ENCODE measurements at regions not wholly inside any gene's neighbourhood (a gene's known extent, or its start where the extent isn't known, plus 50 kb on each side); places are given as distances from the start of the nearest gene placed in this dataset.
"Not testable (repeated sequence)": the region's sequence is repeated elsewhere in the genome, so short reads cannot be mapped to it uniquely, and the experiment has no call there.

- H3K4me1 ChIP-seq (ENCODE audit: control insufficient read depth, insufficient read depth, low read length): peaks cover 7% of the 10 kb centered on the region
- H3K27me3 ChIP-seq (ENCODE audit: control insufficient read depth, insufficient read depth, low read length): no peaks in the 10 kb centered on the region
- H3K36me3 ChIP-seq (ENCODE audit: control insufficient read depth, insufficient read depth, low read length): no peaks in the 10 kb centered on the region
- H3K9ac ChIP-seq (ENCODE audit: low read length): no peak overlapping the region
- H3K4me3 ChIP-seq (ENCODE audit: low read length): no peak overlapping the region
- H3K9me3 ChIP-seq (ENCODE audit: control insufficient read depth, low read length): no peaks in the 10 kb centered on the region
Observed at GRCh38 chr9:108412755-108413154, 443.0 kb downstream of the ACTL7B start.

DNA sequence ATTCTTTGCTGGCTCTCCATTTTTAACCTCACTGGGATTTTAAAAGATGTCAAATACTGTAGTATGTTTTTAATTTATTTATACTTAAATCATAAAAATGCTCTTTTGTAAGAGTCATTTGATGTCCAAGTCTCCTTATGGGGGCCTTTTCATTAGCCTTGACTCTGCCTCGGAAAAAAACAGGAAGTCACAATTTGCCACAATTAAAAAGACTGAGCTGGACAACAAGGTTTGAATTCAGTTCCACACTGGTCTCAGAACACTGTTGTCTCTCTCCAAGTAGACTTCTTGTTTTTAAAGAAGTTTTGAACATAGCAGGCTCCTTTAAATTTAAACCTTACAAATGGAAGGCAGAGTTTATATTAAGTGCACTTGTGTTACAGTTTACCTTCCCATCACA, 444.2 kb downstream of the ACTL7B start:
- no peaks in the 10 kb centered on the region for H3K36me3 ChIP-seq (ENCODE audit: control insufficient read depth, insufficient read depth, low read length)
- H3K27me3 ChIP-seq (ENCODE audit: control insufficient read depth, insufficient read depth, low read length): no peaks in the 10 kb centered on the region
- H3K4me1 ChIP-seq (ENCODE audit: control insufficient read depth, insufficient read depth, low read length): peaks cover 7% of the 10 kb centered on the region
- no peak overlapping the region for H3K9ac ChIP-seq (ENCODE audit: low read length)
- H3K4me3 ChIP-seq (ENCODE audit: low read length): no peak overlapping the region
- H3K9me3 ChIP-seq (ENCODE audit: control insufficient read depth, low read length): no peaks in the 10 kb centered on the region

DNA sequence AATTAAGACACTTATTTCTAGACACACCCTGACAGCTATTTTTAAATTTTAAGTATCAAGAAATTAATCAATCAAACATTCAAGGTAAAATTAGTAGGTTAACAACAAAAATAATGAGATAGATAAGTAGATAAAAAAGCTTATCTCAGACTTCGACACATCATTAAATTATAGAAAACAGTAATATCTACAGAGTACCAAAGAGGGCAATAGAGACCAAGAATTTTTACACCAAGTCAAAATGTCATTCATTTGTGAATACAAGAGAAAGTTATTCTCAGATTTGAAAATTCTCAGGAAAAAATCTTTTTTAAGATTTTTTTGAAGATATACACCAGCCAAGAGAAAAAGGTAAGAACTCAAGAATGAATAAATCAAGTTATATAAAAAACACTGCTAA, 445.6 kb downstream of the ACTL7B start:
- no peaks in the 10 kb centered on the region for H3K36me3 ChIP-seq (ENCODE audit: control insufficient read depth, insufficient read depth, low read length)
- H3K9me3 ChIP-seq (ENCODE audit: control insufficient read depth, low read length): no peaks in the 10 kb centered on the region
- no peak overlapping the region for H3K4me3 ChIP-seq (ENCODE audit: low read length)
- no peaks in the 10 kb centered on the region for H3K27me3 ChIP-seq (ENCODE audit: control insufficient read depth, insufficient read depth, low read length)
- H3K4me1 ChIP-seq (ENCODE audit: control insufficient read depth, insufficient read depth, low read length): peaks cover 7% of the 10 kb centered on the region
- no peak overlapping the region for H3K9ac ChIP-seq (ENCODE audit: low read length)

- Histone ChIP-seq H3K4me3 (ENCODE audit: low read length) (no peak overlapping the region), H3K9me3 (ENCODE audit: control insufficient read depth, low read length) (no peaks in the 10 kb centered on the region), H3K27me3 (ENCODE audit: control insufficient read depth, insufficient read depth, low read length) (no peaks in the 10 kb centered on the region), H3K36me3 (ENCODE audit: control insufficient read depth, insufficient read depth, low read length) (no peaks in the 10 kb centered on the region), H3K4me1 (ENCODE audit: control insufficient read depth, insufficient read depth, low read length) (no peaks in the 10 kb centered on the region), H3K9ac (ENCODE audit: low read length) (no peak overlapping the region)
Observed at GRCh38 chr9:108400297-108400696, 455.5 kb downstream of the ACTL7B start.

DNA sequence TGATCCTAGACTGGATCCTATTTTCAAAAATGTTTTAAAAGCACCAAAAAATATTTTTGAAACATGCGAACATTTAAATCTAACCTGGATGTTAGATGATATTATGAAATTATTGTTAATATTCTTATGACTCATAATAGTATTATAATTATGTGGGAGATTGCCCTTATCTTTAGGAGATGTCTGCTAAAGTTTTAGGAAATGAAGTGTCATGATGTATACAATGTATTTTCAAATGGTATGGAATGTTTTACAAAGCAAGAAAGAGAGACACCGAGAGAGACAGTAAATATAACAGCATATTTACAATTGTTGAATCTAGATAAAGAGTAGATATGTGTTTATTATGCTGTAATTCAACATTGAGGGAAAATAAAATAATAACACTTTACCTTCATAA, 455.9 kb downstream of the ACTL7B start:
- H3K9ac ChIP-seq (ENCODE audit: low read length): no peak overlapping the region
- H3K36me3 ChIP-seq (ENCODE audit: control insufficient read depth, insufficient read depth, low read length): no peaks in the 10 kb centered on the region
- H3K9me3 ChIP-seq (ENCODE audit: control insufficient read depth, low read length): no peaks in the 10 kb centered on the region
- H3K27me3 ChIP-seq (ENCODE audit: control insufficient read depth, insufficient read depth, low read length): no peaks in the 10 kb centered on the region
- H3K4me3 ChIP-seq (ENCODE audit: low read length): no peak overlapping the region
- no peaks in the 10 kb centered on the region for H3K4me1 ChIP-seq (ENCODE audit: control insufficient read depth, insufficient read depth, low read length)

- Histone ChIP-seq H3K27me3 (ENCODE audit: control insufficient read depth, insufficient read depth, low read length) (no peaks in the 10 kb centered on the region), H3K36me3 (ENCODE audit: control insufficient read depth, insufficient read depth, low read length) (no peaks in the 10 kb centered on the region), H3K4me1 (ENCODE audit: control insufficient read depth, insufficient read depth, low read length) (no peaks in the 10 kb centered on the region), H3K9ac (ENCODE audit: low read length) (no peak overlapping the region), H3K9me3 (ENCODE audit: control insufficient read depth, low read length) (no peaks in the 10 kb centered on the region), H3K4me3 (ENCODE audit: low read length) (no peak overlapping the region)
Observed at GRCh38 chr9:108397286-108397685, 458.5 kb downstream of the ACTL7B start.

GRCh38 chr9:108396611-108397010, 459.2 kb downstream of the ACTL7B start:
- no peaks in the 10 kb centered on the region for H3K36me3 ChIP-seq (ENCODE audit: control insufficient read depth, insufficient read depth, low read length)
- no peaks in the 10 kb centered on the region for H3K4me1 ChIP-seq (ENCODE audit: control insufficient read depth, insufficient read depth, low read length)
- H3K9me3 ChIP-seq (ENCODE audit: control insufficient read depth, low read length): no peaks in the 10 kb centered on the region
- no peak overlapping the region for H3K9ac ChIP-seq (ENCODE audit: low read length)
- H3K27me3 ChIP-seq (ENCODE audit: control insufficient read depth, insufficient read depth, low read length): no peaks in the 10 kb centered on the region
- no peak overlapping the region for H3K4me3 ChIP-seq (ENCODE audit: low read length)

GRCh38 chr9:108396193-108396592, 459.6 kb downstream of the ACTL7B start:
- Histone ChIP-seq H3K27me3 (ENCODE audit: control insufficient read depth, insufficient read depth, low read length) (no peaks in the 10 kb centered on the region), H3K9me3 (ENCODE audit: control insufficient read depth, low read length) (no peaks in the 10 kb centered on the region), H3K4me3 (ENCODE audit: low read length) (no peak overlapping the region), H3K9ac (ENCODE audit: low read length) (no peak overlapping the region), H3K36me3 (ENCODE audit: control insufficient read depth, insufficient read depth, low read length) (no peaks in the 10 kb centered on the region), H3K4me1 (ENCODE audit: control insufficient read depth, insufficient read depth, low read length) (no peaks in the 10 kb centered on the region)

- H3K9ac ChIP-seq (ENCODE audit: low read length): no peak overlapping the region
- H3K36me3 ChIP-seq (ENCODE audit: control insufficient read depth, insufficient read depth, low read length): no peaks in the 10 kb centered on the region
- no peaks in the 10 kb centered on the region for H3K27me3 ChIP-seq (ENCODE audit: control insufficient read depth, insufficient read depth, low read length)
- no peaks in the 10 kb centered on the region for H3K4me1 ChIP-seq (ENCODE audit: control insufficient read depth, insufficient read depth, low read length)
- H3K4me3 ChIP-seq (ENCODE audit: low read length): no peak overlapping the region
- no peaks in the 10 kb centered on the region for H3K9me3 ChIP-seq (ENCODE audit: control insufficient read depth, low read length)
Observed at GRCh38 chr9:108395421-108395820, 460.4 kb downstream of the ACTL7B start.

GRCh38 chr9:108394726-108395125, 461.1 kb downstream of the ACTL7B start:
- Histone ChIP-seq H3K4me1 (ENCODE audit: control insufficient read depth, insufficient read depth, low read length) (no peaks in the 10 kb centered on the region), H3K27me3 (ENCODE audit: control insufficient read depth, insufficient read depth, low read length) (no peaks in the 10 kb centered on the region), H3K9me3 (ENCODE audit: control insufficient read depth, low read length) (no peaks in the 10 kb centered on the region), H3K36me3 (ENCODE audit: control insufficient read depth, insufficient read depth, low read length) (no peaks in the 10 kb centered on the region), H3K9ac (ENCODE audit: low read length) (no peak overlapping the region), H3K4me3 (ENCODE audit: low read length) (no peak overlapping the region)

DNA sequence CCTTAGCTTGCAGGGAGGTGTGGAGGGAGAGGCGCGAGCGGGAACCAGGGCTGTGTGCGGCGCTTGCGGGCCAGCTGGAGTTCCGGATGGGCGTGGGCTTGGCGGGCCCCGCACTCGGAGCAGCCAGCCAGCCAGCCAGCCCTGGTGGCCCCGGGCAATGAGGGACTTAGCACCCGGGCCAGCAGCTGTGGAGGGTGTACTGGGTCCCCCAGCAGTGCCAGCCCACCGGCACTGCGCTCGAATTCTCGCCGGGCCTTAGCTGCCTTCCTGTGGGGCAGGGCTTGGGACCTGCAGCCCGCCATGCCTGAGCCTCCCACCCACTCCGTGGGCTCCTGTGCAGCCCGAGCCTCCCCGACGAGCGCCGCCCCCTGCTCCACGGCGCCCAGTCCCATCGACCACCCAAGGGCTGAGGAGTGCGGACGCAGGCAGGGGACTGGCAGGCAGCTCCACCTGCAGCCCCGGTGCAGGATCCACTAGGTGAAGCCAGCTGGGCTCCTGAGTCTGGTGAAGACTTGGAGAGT, 462.2 kb downstream of the ACTL7B start:
- not testable (repeated sequence) for H3K4me3 ChIP-seq (ENCODE audit: low read length); H3K9ac ChIP-seq (ENCODE audit: low read length); H3K9me3 ChIP-seq (ENCODE audit: control insufficient read depth, low read length); H3K36me3 ChIP-seq (ENCODE audit: control insufficient read depth, insufficient read depth, low read length); H3K27me3 ChIP-seq (ENCODE audit: control insufficient read depth, insufficient read depth, low read length); H3K4me1 ChIP-seq (ENCODE audit: control insufficient read depth, insufficient read depth, low read length)

DNA sequence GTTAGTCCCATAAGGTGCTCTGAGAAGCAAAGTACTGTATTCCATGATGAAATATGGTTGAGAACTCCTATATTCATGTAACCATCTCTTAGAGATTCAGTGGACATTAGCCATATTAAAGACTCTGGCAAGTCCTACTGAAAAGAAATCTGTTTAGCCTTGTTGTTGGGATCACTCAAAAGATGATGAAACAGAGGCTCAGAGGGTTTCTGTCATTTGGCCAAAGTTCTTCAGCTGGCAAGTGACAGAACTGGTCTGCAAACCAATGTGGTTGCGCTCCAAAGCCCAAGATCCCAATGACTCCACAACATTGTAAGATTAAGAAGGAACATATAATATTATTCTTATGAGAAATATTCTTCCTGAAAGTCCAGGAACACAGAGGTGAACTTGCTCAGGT, 462.9 kb downstream of the ACTL7B start:
- H3K4me1 ChIP-seq (ENCODE audit: control insufficient read depth, insufficient read depth, low read length): no peaks in the 10 kb centered on the region

DNA sequence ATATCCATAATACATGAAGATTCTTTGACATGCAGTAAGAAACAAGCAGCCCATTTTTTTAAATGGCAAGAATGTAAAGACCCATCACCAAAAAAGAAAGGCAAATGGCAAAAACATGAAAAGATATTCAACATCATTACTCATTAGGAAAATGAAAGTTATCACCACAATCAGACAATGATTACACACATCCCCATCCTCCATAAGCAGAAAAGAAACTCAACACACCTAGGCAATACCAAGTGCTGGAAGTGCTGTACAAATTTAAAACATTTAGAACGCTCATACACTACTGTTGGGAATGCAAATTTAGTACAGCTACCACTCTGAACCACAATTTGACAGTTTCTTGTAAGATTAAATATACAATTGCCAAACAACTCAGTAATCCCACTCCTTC, 466.7 kb downstream of the ACTL7B start:
- H3K9ac ChIP-seq (ENCODE audit: low read length): no peak overlapping the region
- no peak overlapping the region for H3K4me3 ChIP-seq (ENCODE audit: low read length)
- no peaks in the 10 kb centered on the region for H3K4me1 ChIP-seq (ENCODE audit: control insufficient read depth, insufficient read depth, low read length)
- H3K36me3 ChIP-seq (ENCODE audit: control insufficient read depth, insufficient read depth, low read length): no peaks in the 10 kb centered on the region
- H3K9me3 ChIP-seq (ENCODE audit: control insufficient read depth, low read length): no peaks in the 10 kb centered on the region
- H3K27me3 ChIP-seq (ENCODE audit: control insufficient read depth, insufficient read depth, low read length): no peaks in the 10 kb centered on the region

More for the DNA sequence above, 462.9 kb downstream of the ACTL7B start:
- Histone ChIP-seq H3K9me3 (ENCODE audit: control insufficient read depth, low read length) (no peaks in the 10 kb centered on the region), H3K27me3 (ENCODE audit: control insufficient read depth, insufficient read depth, low read length) (no peaks in the 10 kb centered on the region), H3K9ac (ENCODE audit: low read length) (no peak overlapping the region), H3K4me3 (ENCODE audit: low read length) (no peak overlapping the region), H3K36me3 (ENCODE audit: control insufficient read depth, insufficient read depth, low read length) (no peaks in the 10 kb centered on the region)

Measured in mucosa of stomach (tissue), 1 donor.